NCI-H524 (cell line): ENCODE measurements at regions not wholly inside any gene's neighbourhood (a gene's known extent, or its start where the extent isn't known, plus 50 kb on each side); places are given as distances from the start of the nearest gene placed in this dataset.

Experiments
- DNase-seq, 2 experiments: peaks; one replicate each; lab custom pipeline; 2025; lab: John Stamatoyannopoulos, UW

DNA sequence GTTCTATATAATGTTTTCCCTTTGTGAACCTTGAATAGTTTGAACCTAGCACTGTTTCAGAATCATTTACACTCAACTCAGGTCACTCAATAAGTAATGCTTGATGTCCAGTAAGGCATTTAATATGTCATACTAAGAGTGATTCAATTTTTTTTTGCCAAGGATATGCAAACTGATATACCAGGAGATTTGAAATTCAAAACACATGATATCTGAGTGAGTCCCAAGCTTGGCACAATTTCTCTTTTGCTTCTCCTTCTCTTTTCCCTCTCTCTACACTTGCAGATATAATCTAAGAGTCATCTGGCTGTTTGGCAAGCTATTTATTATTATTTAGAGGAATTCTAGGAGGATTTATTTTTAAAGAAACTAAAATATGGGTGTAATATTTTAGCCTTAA lies 61.6 kb upstream of the SPAG17 start:
- DNase-seq: no peak

DNA sequence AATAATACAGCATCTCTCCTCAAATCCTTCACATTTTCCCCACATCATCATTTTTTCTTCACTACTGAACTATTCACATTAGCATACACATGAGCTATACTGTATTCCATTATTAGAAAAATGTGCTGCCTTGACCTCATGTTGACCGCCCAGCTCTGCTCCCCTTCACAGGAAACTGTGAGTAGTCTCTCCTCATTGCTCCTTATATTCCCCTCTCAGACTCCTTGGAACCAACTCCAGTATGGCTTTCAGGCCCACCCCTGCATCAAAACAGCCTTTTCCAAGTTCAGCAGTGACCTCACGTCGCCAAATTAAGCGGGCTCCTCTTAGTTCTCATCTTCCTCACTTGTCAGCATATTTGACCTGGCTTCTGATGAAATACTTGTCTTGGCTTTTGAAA lies 59.2 kb upstream of the SPAG17 start:
- DNase-seq: no peak

DNA sequence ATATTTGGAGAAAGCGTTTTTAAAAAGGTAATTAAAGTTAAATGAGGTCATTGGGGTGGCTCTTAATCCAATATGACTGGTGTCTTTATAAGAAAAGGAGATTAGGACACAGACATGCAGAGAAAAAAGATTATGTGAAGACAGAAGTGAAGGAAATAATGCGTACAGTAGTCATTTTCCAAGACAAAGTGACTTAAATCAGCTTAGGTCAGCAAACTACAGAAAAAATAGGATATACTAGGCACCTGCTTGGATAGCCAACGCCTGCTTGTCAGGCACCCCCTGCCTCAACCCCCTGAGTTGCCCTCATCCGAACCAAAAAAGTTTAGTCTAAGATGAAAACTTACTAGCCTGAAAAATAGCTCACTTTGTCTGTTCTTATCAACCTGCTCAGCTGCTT lies 58.2 kb upstream of the SPAG17 start:
- no peak for DNase-seq
